Transverse colon (tissue), 4 donors: ENCODE measurements at regions not wholly inside any gene's neighbourhood (a gene's known extent, or its start where the extent isn't known, plus 50 kb on each side); places are given as distances from the start of the nearest gene placed in this dataset.

ENCODE experiments used
- DNase-seq: peaks from one replicate; pipeline ENCODE4 v3.0.0-alpha.2; 2019
- H3K27ac ChIP-seq, 4 donors: fragments of 200-600 bp; sonication (generic); 2 replicates each; pipeline ENCODE4 v1.5.1; 2016 to 2018; ENCODE audit warnings: inconsistent platforms in 4 of 4
- H3K27me3 ChIP-seq: fragments of 200-600 bp; sonication (generic); 2 replicates; pipeline ENCODE4 v1.5.1; 2017; ENCODE audit warnings: inconsistent platforms
- H3K36me3 ChIP-seq, 4 donors: fragments of 200-600 bp; sonication (generic); 2 replicates each; pipeline ENCODE4 v1.5.1; 2017 to 2019; ENCODE audit warnings: inconsistent platforms in 4 of 4
- H3K4me1 ChIP-seq, 4 donors: fragments of 200-600 bp; sonication (generic); 2 replicates each; pipeline ENCODE4 v1.5.1; 2017 to 2020; ENCODE audit warnings: inconsistent platforms in 4 of 4
- H3K4me3 ChIP-seq, 4 donors: fragments of 200-600 bp; sonication (generic); 1 replicate in 1 of 4; 2 replicates in 3 of 4; pipeline versions ENCODE4 v1.5.1 to v1.6.1; 2017 to 2019; ENCODE audit warnings: inconsistent platforms in 4 of 4
- H3K9me3 ChIP-seq, 2 donors: fragments of 200-600 bp; sonication (generic); 2 replicates each; pipeline ENCODE4 v1.5.1; 2017 to 2019; ENCODE audit warnings: inconsistent platforms in 2 of 2
- CTCF ChIP-seq, 5 experiments: fragments of 200-600 bp in 3 of 5; fragments of 450-650 bp in 2 of 5; sonication (generic) in 3 of 5; IDR thresholded peaks; 1 replicate in 2 of 5; 2 replicates in 3 of 5; pipeline ENCODE4 v1.5.1; 2016 to 2017; ENCODE audit warnings: antibody characterized with exemption in 5 of 5, inconsistent platforms in 3 of 5, mild to moderate bottlenecking in 2 of 5, moderate library complexity in 1 of 5
- EP300 ChIP-seq: sonication (generic); formaldehyde crosslinking; IDR thresholded peaks from one replicate; pipeline ENCODE4 v1.6.1; 2017; ENCODE audit warnings: antibody characterized with exemption, low read depth
- POLR2A ChIP-seq: fragments of 450-650 bp; IDR thresholded peaks from one replicate; pipeline ENCODE4 v1.6.1; 2016; ENCODE audit warnings: antibody characterized with exemption, mild to moderate bottlenecking, moderate library complexity
- POLR2AphosphoS5 ChIP-seq, 3 donors: sonication (generic); formaldehyde crosslinking; IDR thresholded peaks; one replicate each; pipeline ENCODE4 v1.6.1; 2016; ENCODE audit warnings: antibody characterized with exemption in 3 of 3
- WGBS, 2 donors: methylation state at CpG; one replicate each; pipeline ENCODE4 v1.1.5; 2018; ENCODE audit warnings: low coverage in 1 of 2; 5-methylcytosine and 5-hydroxymethylcytosine counted together
- in situ Hi-C, 4 donors: fragments of 200-750 bp; cut with MboI; loops; one replicate each; pipeline versions ENCODE4 v1.15.0 to v1.15.1; 2017; ENCODE audit warnings: low sequenced_read_pairs in 3 of 4, low pct_ligation_motif_present in 1 of 4, low pct_unique_long_range_greater_than_20kb in 1 of 4
- intact Hi-C: fragments of 100-400 bp; cut with DNase I; formaldehyde crosslinking; loops from one replicate; pipeline ENCODE4 v1.15.1; 2023; ENCODE audit warnings: low total_unique reads

DNA sequence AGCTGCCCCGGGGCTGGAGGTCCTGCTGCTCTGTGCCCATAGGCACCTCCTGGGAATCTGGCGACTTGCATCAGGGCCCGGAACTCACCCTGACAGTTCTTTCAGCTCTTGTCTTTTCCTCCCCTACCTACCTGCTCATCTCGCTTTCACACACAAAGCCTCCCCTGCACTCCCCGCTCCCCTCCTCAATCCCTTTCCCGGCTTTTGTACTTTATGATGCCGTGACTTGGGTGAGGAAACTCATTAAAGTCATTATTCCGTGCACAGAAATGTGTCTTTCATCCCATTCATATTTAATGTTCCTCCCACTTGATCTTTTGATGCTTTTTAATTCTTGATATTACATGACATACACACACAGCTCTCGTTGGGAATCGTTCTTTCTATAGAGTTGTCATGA, 218.6 kb downstream of the RPS24 start:
- H3K27ac ChIP-seq: no peak overlapping the region
- no peak overlapping the region for H3K4me3 ChIP-seq
- TF ChIP-seq POLR2A (no peak), CTCF (IDR thresholded peaks at IDR 0.05) (no peak), EP300 (no peak), POLR2AphosphoS5 (IDR thresholded peaks at IDR 0.05) (no peak)
- in situ Hi-C loops: no loop called here
- intact Hi-C loops: no loop called here
- no peaks in the 10 kb centered on the region for H3K36me3 ChIP-seq
- no peak for DNase-seq
- H3K9me3 ChIP-seq: no peaks in the 10 kb centered on the region
- peaks cover 0 to 17% (median 0%) of the 10 kb centered on the region in 4 donors for H3K4me1 ChIP-seq
- 85 to 96% methylated on average over 5 to 10 of the region's 10 CpGs for WGBS, 2 donors
- H3K27me3 ChIP-seq: no peaks in the 10 kb centered on the region

DNA sequence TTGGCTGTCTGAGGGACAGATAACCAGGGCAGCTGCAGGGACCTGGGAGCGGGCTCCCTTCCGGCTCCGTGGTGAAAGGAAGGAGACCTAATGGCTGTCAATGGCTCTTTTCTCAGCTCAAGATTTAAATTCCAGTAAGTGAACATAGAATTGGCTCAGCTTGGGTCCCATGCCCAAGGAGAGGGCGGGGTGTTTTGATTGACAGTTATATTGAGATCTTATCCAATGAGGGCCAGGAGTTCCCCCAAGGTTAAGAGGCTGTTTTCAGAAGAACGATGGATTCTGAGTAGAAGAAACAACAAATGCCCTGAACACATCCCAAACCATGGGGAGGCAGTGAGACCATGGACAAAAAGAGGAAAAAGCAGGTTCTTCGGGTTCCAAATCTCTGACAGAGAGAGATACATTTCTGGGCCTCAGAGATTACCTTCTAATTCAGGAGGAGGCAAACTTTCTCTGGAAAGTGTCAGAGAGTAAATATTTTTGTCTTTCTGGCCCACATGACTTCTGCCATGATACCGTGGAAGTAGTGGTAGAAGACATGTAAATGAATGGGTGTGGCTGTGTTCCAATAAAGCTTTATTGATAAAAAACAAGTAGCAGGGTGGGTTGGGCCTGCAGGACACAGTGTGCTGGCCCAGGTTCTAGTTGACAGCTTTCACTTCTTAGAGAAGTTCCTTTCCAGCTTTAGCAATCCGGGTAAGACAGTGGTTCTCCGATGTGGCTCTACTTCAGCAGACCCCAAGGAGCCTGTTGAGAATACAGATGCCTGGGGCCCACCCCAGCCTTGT, 219.6 kb downstream of the RPS24 start:
- Histone ChIP-seq H3K4me1 (peaks cover 0 to 13% (median 0%) of the 10 kb centered on the region in 4 donors), H3K27ac (no peak overlapping the region), H3K36me3 (no peaks in the 10 kb centered on the region), H3K4me3 (no peak overlapping the region), H3K27me3 (no peaks in the 10 kb centered on the region), H3K9me3 (no peaks in the 10 kb centered on the region)
- intact Hi-C loops (no loop called here), in situ Hi-C loops (no loop called here)
- no peak for TF ChIP-seq CTCF (IDR thresholded peaks at IDR 0.05)
- no peak for TF ChIP-seq POLR2AphosphoS5 (IDR thresholded peaks at IDR 0.05)
- TF ChIP-seq POLR2A: no peak
- no peak for TF ChIP-seq EP300
- WGBS, 2 donors: 78 to 79% methylated on average over 2 to 9 of the region's 9 CpGs
- DNase-seq: no peak

GRCh38 chr10:78254013-78254412, 220.3 kb downstream of the RPS24 start:
- in situ Hi-C loops: no loop called here
- 68 to 69% methylated on average over 3 of the region's 3 CpGs for WGBS, 2 donors
- TF ChIP-seq POLR2A (no peak), POLR2AphosphoS5 (IDR thresholded peaks at IDR 0.05) (no peak), CTCF (IDR thresholded peaks at IDR 0.05) (no peak), EP300 (no peak)
- peaks cover 0 to 13% (median 0%) of the 10 kb centered on the region in 4 donors for H3K4me1 ChIP-seq
- intact Hi-C loops: no loop called here
- no peaks in the 10 kb centered on the region for H3K9me3 ChIP-seq
- no peaks in the 10 kb centered on the region for H3K36me3 ChIP-seq
- H3K4me3 ChIP-seq: no peak overlapping the region
- no peak overlapping the region for H3K27ac ChIP-seq
- DNase-seq: no peak
- H3K27me3 ChIP-seq: no peaks in the 10 kb centered on the region

GRCh38 chr10:78255214-78255613, 221.6 kb downstream of the RPS24 start:
- no peaks in the 10 kb centered on the region for H3K9me3 ChIP-seq
- in situ Hi-C loops (no loop called here), intact Hi-C loops (no loop called here)
- WGBS, 2 donors: 67 to 73% methylated on average over 3 of the region's 3 CpGs
- no peaks in the 10 kb centered on the region for H3K27me3 ChIP-seq
- H3K36me3 ChIP-seq: no peaks in the 10 kb centered on the region
- peaks cover 0 to 13% (median 0%) of the 10 kb centered on the region in 4 donors for H3K4me1 ChIP-seq
- no peak for DNase-seq
- peak overlapping the region in 2 of 4 donors; percentile 34 to 37 for H3K27ac ChIP-seq
- no peak overlapping the region for H3K4me3 ChIP-seq
- TF ChIP-seq CTCF (IDR thresholded peaks at IDR 0.05) (no peak), POLR2A (no peak), POLR2AphosphoS5 (IDR thresholded peaks at IDR 0.05) (no peak), EP300 (no peak)
